Head of caudate nucleus (tissue), 42 donors: ENCODE measurements at regions not wholly inside any gene's neighbourhood (a gene's known extent, or its start where the extent isn't known, plus 50 kb on each side); places are given as distances from the start of the nearest gene placed in this dataset.
"Not testable (repeated sequence)": the region's sequence is repeated elsewhere in the genome, so short reads cannot be mapped to it uniquely, and the experiment has no call there.

Experiments
- DNase-seq, 42 donors: peaks; one replicate each; pipeline versions ENCODE4 v3.0.0 to v3.0.0-alpha.2; 2020 to 2021; ENCODE audit warnings: mixed read lengths in 7 of 42
- intact Hi-C: fragments of 100-400 bp; cut with DNase I; formaldehyde crosslinking; loops from one replicate; pipeline ENCODE4 v1.15.0; 2022

- intact Hi-C loops: no loop called here
- DNase-seq: no peak
Observed at GRCh38 chr6:76533661-76534060, 461.2 kb upstream of the IMPG1 start.

- no peak for DNase-seq
- intact Hi-C loops: no loop called here
Observed at GRCh38 chr6:76532647-76533046, 460.2 kb upstream of the IMPG1 start.

GRCh38 chr6:76518443-76518842, 446.0 kb upstream of the IMPG1 start:
- no peak for DNase-seq
- intact Hi-C loops: no loop called here

DNA sequence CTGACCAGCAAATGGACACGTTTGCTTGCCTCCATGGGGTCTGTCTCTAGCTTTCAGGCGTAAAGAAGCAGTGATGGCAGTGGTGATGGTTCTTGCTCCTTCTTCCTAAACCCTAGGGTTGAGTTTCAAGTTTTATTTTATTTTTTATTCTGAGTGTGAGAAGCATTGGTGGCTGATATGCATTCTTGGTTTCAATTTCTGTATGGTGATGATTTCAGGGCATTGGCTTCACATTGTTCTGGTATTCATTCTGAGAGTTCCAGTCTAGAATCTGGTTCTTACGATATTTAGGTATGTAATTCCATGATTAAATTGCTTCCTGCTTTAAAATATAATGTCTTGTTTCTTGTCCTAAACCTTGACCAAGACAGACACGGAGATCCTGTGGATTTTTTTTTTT, 444.5 kb upstream of the IMPG1 start:
- DNase-seq: no peak
- intact Hi-C loops: no loop called here

DNA sequence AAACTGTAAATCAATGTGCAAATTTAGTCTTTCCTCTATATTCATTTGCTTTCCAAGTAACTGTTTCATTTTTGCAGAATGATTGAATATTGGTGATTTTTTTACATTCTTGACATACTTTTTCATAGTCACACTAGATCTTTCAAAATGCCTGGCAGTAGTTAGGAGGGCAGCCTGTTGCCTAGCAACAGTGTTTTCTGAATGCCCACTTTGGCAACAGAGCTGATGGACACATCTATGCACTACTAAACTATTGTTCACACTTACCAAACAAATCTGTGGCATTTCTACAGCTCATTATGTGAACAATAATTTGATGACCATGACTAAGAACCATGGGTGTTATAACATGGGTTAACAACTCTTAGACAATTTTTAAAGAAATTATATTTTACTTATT, 438.0 kb upstream of the IMPG1 start:
- intact Hi-C loops: no loop called here
- DNase-seq: no peak

- no peak for DNase-seq
- intact Hi-C loops: no loop called here
Observed at GRCh38 chr6:76509397-76509796, 436.9 kb upstream of the IMPG1 start.

GRCh38 chr6:76506808-76507207, 434.3 kb upstream of the IMPG1 start:
- intact Hi-C loops: no loop called here
- DNase-seq: no peak

GRCh38 chr6:76495909-76496308, 423.4 kb upstream of the IMPG1 start:
- no peak for DNase-seq
- intact Hi-C loops: no loop called here

DNA sequence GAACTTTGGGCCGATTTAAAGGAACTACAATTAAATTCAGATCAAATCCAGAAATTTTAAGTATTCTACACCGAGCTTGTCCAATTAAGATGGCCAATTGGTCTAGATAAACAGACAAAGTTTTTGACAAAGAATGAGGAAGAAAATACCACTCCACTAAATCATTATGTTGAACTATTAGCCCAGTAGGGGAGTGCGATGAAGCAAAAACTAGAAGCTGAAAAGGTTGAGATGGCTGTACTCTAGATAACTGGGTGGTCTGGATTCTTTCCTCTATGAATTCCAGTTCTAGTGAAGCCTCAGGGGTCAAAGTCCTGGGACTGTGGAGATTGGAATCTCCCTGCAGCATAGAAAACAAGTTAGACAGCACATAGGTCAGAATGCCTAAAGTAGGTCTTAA, 418.9 kb upstream of the IMPG1 start:
- DNase-seq, intact Hi-C loops: not testable (repeated sequence)

DNA sequence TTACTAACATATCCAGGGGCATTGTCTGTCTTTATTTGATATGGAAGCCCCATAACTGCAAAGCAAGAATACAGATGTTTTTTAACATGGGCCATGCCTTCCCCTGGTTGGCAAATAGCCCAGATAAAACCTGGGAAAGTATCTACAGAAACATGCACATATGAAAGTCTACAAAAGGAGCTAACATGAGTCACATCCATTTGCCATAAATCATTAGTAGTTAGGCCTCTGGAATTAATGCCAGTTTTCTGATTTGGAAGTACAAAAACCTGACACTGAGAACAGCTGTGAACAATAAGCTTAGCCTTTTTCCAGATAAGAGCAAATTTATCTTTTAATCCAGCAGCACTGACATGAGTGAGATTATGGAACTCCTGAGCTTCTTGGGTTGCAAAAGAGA, 418.0 kb upstream of the IMPG1 start:
- intact Hi-C loops: no loop called here
- no peak for DNase-seq

GRCh38 chr6:76481101-76481500, 408.6 kb upstream of the IMPG1 start:
- intact Hi-C loops: no loop called here
- no peak for DNase-seq

DNA sequence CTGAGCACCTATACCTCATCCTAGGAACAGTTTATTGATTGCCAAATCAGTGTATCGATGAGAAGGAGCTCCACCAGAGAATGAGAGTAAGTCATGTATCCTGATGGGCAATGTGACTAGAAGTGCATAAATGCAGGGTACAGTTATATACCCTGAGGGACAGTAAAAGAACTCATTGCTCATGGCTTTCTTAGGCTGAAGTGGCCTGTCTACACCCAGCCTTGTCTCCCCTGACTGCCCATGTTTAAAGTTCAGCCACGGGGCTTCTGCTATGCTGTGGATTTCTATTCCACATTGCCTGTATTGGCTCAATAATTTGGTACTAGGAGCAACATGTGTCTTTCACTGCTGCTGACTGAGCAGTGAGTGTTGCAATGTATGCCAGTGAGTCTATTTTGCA, 400.4 kb upstream of the IMPG1 start:
- intact Hi-C loops: no loop called here
- DNase-seq: no peak

GRCh38 chr6:76466286-76466685, 393.8 kb upstream of the IMPG1 start:
- intact Hi-C loops: no loop called here
- no peak for DNase-seq

DNA sequence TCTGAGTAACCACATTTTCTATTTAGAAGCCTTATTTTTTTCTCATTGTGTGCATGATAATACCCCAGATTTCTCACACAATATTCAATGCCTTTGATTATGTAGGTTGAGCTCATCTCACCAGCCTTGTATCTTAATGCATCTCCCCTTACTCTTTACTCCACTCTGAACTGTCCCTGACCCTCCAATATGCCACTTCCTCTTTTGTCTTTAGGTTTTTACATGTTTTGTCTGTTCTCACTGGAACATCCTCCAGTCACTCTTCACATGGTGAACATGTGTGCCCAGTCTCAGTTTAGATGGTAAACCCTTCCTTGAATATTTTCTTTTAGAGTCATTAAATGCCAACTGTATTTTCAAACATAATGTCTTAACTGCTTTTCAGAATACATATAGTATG, 392.9 kb upstream of the IMPG1 start:
- intact Hi-C loops: no loop called here

DNA sequence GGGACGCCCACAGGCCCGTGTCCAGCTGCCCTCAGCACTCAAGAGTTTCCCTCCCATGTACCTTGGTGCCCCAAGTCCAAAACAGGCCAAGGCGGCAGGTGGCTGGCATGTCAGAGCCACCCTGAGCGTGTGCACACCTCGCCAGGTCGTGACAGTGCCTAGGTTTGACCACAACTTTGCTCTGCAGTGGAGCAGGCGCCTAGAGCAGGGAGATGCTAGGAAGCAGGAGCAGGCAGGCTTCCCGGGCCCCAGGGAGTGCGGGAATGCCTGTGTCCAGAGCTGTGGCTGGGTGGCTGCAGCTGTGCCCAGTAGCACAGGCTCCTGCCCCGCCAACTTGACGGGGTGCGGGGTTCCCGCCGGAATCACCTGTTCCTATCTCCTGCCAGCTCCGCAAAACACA, 380.8 kb upstream of the IMPG1 start:
- DNase-seq: no peak
- intact Hi-C loops: no loop called here

More for the DNA sequence above, 392.9 kb upstream of the IMPG1 start:
- DNase-seq: no peak

GRCh38 chr6:76451926-76452709, 379.7 kb upstream of the IMPG1 start:
- intact Hi-C loops: no loop called here
- no peak for DNase-seq

DNA sequence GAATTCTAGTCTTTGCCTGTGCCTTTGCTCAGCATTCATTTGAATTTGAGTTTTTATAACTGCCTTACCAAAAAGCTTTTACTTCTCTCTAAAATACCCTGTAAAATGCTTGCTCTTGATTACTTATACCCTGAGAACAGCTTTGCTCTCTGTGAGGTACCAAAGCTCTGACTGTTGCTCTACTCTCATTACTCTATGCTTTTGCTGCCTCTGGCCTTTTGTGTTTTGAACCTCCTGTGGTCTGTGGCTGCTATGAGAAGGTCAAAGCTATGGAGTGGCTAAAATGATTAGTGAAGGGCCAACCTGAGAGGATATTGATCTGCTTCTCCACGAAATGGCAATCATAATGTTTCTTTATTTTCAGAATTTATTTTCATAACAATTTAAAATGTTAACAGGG, 375.6 kb upstream of the IMPG1 start:
- intact Hi-C loops: no loop called here

GRCh38 chr6:76441875-76442274, 369.4 kb upstream of the IMPG1 start:
- intact Hi-C loops: no loop called here
- DNase-seq: no peak

More for the DNA sequence above, 375.6 kb upstream of the IMPG1 start:
- DNase-seq: no peak

DNA sequence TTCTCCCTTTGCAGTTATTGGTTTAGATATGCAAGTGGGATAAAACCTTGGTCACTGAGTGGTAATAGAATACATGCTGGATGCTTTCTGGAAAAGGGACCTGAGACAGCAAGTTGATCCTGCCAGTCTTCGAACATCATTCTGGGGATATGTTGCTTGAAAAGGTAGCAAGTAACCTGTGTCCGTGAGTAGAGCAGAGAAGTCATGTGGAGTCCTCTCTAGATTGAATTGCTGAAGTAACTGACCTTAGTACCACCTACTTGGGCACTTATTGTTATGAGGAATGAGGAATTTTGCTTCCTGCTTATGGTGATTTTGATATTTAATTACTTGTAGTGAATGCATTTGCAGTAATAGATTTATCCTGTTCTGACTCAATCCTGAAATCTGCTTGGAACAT, 367.3 kb upstream of the IMPG1 start:
- no peak for DNase-seq
- intact Hi-C loops: no loop called here

DNA sequence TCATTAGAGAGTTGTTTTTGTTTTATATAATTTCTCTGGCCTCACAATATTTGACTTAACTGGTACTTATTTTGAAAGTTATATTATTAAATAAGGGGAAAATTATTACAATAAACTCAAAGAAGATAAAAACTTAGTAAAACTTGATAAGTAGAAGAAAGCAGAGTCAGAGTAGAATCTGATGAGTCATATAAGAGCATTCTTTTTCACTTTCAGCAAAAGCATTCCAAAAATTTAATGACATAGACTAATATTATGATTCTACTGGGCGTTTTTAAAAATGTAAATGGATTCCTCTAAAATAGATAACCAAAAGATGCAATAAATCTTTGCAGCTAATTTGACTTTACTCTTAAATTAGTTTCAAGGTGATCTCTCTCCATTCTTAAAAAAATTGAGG, 366.3 kb upstream of the IMPG1 start:
- DNase-seq: no peak
- intact Hi-C loops: no loop called here

GRCh38 chr6:76435174-76435573, 362.7 kb upstream of the IMPG1 start:
- intact Hi-C loops: no loop called here
- no peak for DNase-seq
